Retinal pigment epithelial cell (primary cell): ENCODE measurements at regions not wholly inside any gene's neighbourhood (a gene's known extent, or its start where the extent isn't known, plus 50 kb on each side); places are given as distances from the start of the nearest gene placed in this dataset.

Experiments
- DNase-seq: peaks from one replicate; pipeline ENCODE4 v3.0.0-alpha.2; 2010; ENCODE audit warnings: low read depth
- H3K4me3 ChIP-seq: 2 replicates; pipeline ENCODE4 v1.5.1; 2011; ENCODE audit warnings: mild to moderate bottlenecking, low read length, control low read depth, moderate library complexity
- TF ChIP-seq, protein P1 (sequence below): conservative IDR thresholded peaks from 2 replicates; pipeline ENCODE4 v1.5.1; 2011; ENCODE audit warnings: low read depth, low read length, control low read depth, inconsistent platforms

DNA sequence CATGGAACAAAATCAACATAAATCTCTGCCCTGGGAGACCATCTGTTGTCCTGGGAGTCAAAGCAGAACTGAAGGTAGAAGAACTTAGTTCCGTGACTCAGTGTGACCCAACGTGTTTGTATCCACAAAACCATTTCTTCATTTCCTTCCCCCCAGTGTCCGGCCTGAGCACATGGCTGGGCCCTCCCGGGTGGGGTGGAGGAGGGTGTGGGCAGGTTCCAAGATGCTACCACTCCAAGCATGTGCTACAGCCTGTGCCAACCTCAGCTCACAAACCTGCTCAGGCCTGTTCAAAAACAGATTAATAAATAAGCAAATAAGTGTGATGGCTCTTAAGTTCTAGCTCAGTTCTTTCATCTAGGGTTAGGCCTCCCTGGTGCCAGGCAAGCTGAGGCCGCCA lies 55.3 kb downstream of the SHANK2 start:
- DNase-seq: no peak
- no peak overlapping the region for H3K4me3 ChIP-seq
- TF ChIP-seq, protein P1, sequence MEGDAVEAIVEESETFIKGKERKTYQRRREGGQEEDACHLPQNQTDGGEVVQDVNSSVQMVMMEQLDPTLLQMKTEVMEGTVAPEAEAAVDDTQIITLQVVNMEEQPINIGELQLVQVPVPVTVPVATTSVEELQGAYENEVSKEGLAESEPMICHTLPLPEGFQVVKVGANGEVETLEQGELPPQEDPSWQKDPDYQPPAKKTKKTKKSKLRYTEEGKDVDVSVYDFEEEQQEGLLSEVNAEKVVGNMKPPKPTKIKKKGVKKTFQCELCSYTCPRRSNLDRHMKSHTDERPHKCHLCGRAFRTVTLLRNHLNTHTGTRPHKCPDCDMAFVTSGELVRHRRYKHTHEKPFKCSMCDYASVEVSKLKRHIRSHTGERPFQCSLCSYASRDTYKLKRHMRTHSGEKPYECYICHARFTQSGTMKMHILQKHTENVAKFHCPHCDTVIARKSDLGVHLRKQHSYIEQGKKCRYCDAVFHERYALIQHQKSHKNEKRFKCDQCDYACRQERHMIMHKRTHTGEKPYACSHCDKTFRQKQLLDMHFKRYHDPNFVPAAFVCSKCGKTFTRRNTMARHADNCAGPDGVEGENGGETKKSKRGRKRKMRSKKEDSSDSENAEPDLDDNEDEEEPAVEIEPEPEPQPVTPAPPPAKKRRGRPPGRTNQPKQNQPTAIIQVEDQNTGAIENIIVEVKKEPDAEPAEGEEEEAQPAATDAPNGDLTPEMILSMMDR: no peak

DNA sequence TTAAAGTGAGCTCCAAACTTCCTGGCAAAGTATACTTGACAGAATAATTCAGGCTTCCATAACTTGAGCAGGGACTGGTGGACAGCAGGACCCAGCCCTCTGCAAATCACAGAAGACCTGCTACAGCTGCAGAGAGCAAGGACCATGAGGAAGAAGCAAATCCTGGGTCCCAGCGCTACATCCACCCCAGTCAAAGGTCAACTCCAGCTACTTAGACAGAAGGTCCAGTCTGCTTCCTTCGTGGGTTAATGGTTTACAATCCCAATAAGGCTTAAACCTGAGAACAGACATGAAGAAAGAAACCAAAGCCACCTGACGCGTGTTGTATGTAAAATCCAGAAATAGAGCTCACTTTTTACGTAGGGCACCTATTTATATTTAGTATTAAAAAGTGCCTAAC lies 57.7 kb downstream of the SHANK2 start:
- TF ChIP-seq, protein P1: no peak
- no peak overlapping the region for H3K4me3 ChIP-seq

DNA sequence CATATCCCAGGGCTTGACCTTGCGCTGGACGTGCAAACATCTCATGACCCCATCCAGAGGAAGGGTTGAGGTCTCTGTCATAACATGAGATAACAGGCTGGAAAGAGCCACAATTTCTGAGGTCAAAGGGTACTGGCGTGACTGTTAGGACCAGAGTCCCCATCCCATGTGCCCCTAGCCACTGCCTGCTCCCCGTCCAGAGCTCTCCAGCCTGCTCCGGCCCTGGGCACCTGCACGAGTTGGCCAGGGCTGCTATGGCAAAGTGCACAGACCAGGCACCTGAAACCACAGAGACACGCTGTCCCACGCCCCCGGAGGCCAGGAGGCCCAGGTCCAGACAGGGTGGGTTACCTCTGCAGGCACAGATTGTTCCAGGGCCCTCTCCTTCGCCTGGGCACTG lies 58.9 kb downstream of the SHANK2 start:
- no peak for DNase-seq
- TF ChIP-seq, protein P1: no peak
- H3K4me3 ChIP-seq: no peak overlapping the region

More for the DNA sequence above, 57.7 kb downstream of the SHANK2 start:
- no peak for DNase-seq

DNA sequence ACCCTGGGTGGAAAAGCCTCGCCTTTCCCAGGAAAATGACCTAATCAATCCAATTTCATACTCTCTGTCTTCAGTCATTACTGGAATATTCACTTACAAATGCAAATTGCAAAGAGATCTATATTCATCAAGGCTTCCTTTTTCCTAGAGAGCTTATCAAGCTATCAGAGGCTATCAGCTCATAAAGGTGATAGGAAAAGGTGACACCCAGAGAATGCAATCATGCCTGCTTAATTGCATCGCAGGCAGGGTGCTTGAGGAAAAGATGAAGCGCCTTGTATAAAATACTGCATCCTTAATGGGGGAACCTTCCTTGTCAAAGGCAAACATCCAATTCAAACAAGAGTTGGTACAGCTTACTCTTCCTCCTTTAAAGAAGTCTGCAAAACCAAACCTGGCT lies 59.7 kb downstream of the SHANK2 start:
- TF ChIP-seq, protein P1: no peak
- no peak overlapping the region for H3K4me3 ChIP-seq
- no peak for DNase-seq

DNA sequence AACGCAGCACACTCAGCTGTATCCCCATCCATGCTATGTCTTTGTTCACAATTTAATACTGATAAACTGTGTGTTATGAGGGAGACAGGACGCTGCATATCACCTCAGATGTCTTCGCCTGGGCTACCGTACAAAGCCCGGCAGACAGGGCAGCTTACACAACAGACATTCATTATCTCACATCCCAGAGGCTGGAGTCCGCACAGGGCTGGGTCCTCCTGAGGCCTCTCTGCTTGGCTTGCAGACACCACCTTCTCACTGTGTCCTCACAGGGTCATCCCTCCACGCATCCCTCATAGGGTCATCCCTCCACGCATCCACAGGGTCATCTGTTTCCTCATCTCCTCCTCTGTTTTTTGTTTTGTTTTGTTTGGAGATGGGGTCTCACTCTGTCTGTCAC lies 61.2 kb downstream of the SHANK2 start:
- TF ChIP-seq, protein P1: no peak
- H3K4me3 ChIP-seq: no peak overlapping the region
- DNase-seq: no peak

DNA sequence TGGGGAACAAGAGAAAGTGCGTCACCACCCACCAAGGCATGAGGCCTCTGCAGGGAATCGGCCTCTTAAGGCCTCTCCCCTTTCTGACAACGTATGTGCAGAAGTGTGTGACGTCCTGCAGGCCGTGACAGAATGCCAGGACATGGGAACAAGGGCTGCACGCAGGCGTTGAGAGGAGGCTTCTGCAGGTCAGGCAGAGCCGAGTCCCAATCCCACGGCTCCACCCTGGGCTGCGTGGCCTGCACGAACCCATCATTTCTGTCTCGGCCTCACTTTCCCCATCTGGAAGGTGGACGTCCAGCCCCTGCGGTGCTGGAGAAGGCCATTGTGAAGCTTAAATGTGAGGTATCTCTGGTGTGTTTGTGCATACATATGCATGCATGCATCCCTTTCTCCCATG lies 61.8 kb downstream of the SHANK2 start:
- TF ChIP-seq, protein P1: no peak
- no peak overlapping the region for H3K4me3 ChIP-seq
- DNase-seq: no peak

DNA sequence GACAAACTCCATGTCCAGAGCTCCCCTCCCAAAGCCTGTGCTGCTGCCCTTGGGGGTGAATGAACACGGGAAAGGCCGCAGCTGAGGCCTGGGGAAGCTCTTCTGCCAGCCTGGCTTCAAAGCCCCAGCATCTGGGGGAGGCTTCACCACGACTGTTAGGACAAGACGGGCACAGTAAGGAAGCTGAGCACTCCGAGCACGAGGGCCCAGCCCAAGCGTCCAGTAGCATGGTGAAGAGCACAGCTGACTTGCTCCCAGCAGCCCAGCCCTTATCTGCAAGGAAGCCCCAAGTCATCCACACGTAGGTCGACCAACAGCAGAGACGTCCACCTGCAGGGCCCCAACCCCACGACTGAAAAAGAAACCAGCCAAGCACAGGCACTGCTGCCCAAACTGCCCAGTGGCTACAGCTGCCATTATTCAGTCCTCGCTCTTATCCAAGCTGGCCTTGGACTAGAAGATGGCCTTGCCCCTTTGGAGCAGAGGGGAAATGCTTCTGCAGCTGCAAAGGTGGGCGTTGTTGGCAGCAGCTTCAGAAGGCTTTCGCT lies 62.5 kb downstream of the SHANK2 start:
- no peak for DNase-seq
- H3K4me3 ChIP-seq: no peak overlapping the region
- TF ChIP-seq, protein P1: no peak
